Skeletal muscle tissue (tissue), 3 donors: ENCODE measurements at regions not wholly inside any gene's neighbourhood (a gene's known extent, or its start where the extent isn't known, plus 50 kb on each side); places are given as distances from the start of the nearest gene placed in this dataset.
"Not testable (repeated sequence)": the region's sequence is repeated elsewhere in the genome, so short reads cannot be mapped to it uniquely, and the experiment has no call there.

ENCODE experiments used
- H3K27ac ChIP-seq: one replicate; pipeline ENCODE4 v1.7.0; 2013; ENCODE audit warnings: mild to moderate bottlenecking, low read depth, low read length, inconsistent platforms
- H3K27me3 ChIP-seq, 3 donors: one replicate each; pipeline ENCODE4 v1.7.0; 2013; ENCODE audit warnings: low read length in 3 of 3; ENCODE audit not compliant: control insufficient read depth in 3 of 3, insufficient read depth in 3 of 3
- H3K36me3 ChIP-seq, 3 donors: one replicate each; pipeline ENCODE4 v1.7.0; 2013; ENCODE audit warnings: low read length in 3 of 3; ENCODE audit not compliant: control insufficient read depth in 3 of 3, insufficient read depth in 3 of 3
- H3K4me1 ChIP-seq, 3 donors: one replicate each; pipeline ENCODE4 v1.7.0; 2013; ENCODE audit warnings: low read length in 3 of 3, mild to moderate bottlenecking in 3 of 3; ENCODE audit not compliant: control insufficient read depth in 3 of 3, insufficient read depth in 3 of 3
- H3K4me3 ChIP-seq, 3 donors: one replicate each; pipeline ENCODE4 v1.7.0; 2013; ENCODE audit warnings: low read length in 3 of 3
- H3K9ac ChIP-seq, 3 donors: one replicate each; pipeline ENCODE4 v1.7.0; 2013; ENCODE audit warnings: low read length in 3 of 3, mild to moderate bottlenecking in 3 of 3, moderate library complexity in 2 of 3, low read depth in 1 of 3
- H3K9me3 ChIP-seq, 3 donors: one replicate each; pipeline ENCODE4 v1.7.0; 2013; ENCODE audit warnings: low read length in 3 of 3; ENCODE audit not compliant: control insufficient read depth in 3 of 3
- donor health status: Osteomylitis.

DNA sequence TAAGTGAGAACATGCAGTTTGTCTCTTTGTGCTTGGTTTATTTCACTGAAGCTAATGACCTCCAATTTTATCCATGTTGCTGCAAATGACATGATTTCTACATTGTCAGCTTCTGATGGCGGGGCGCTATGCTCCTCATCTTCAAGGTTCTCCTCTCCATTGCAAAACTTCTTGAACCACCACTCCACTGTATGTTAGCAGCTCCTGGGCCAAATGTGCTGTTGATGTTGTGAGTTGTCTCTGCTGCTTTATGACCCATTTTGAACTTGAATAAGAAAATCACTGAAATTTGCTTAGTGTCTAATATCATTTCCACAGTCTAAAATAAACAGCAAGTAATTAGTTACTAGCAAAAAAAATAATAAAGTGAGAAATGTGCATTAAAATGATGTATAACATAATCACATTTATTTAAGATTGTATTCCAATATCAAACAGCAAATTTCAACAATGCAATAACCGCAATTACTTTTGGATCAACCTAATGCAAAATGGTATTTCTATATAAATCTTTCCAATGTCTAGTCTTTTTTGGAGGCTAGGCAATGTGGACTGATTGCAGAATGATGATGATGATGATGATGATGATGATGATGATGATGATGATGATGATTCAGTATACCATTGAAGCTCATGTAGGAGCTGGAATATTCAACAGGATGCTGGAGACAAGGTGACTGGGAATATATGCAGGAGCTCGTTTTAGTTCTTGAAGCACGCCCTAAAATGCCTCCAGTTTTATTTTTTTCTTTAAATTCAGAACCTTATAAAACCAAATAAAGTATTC is 304.9 kb upstream of the KYNU start:
- no peaks in the 10 kb centered on the region for H3K36me3 ChIP-seq

DNA sequence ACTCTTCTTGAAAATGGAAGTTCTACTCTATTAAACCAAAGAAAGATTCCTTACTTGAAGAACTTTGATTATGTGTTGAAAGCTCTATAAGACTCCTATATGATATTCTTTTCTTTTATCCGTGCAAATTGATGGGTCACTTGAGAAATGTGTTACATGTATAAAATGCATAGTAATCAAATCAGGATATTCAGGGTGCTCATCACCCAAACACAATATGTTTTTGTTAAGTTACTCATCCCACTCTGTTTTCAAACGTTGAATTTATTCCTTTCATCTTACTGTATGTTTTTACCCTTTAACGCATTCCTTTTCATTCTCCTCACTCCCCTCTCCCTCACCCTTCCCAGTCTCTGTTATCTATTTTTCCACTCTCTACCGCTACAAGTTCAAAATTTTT is 305.5 kb upstream of the KYNU start:
- H3K9ac ChIP-seq: no peak overlapping the region
- no peak overlapping the region for H3K4me3 ChIP-seq
- no peaks in the 10 kb centered on the region for H3K36me3 ChIP-seq
- no peaks in the 10 kb centered on the region for H3K9me3 ChIP-seq
- no peaks in the 10 kb centered on the region for H3K27me3 ChIP-seq
- no peak overlapping the region for H3K27ac ChIP-seq
- H3K4me1 ChIP-seq: no peaks in the 10 kb centered on the region

More for the DNA sequence above, 304.9 kb upstream of the KYNU start:
- Histone ChIP-seq H3K4me1 (no peaks in the 10 kb centered on the region), H3K9ac (no peak overlapping the region), H3K27ac (no peak overlapping the region), H3K27me3 (no peaks in the 10 kb centered on the region), H3K4me3 (no peak overlapping the region), H3K9me3 (no peaks in the 10 kb centered on the region)

DNA sequence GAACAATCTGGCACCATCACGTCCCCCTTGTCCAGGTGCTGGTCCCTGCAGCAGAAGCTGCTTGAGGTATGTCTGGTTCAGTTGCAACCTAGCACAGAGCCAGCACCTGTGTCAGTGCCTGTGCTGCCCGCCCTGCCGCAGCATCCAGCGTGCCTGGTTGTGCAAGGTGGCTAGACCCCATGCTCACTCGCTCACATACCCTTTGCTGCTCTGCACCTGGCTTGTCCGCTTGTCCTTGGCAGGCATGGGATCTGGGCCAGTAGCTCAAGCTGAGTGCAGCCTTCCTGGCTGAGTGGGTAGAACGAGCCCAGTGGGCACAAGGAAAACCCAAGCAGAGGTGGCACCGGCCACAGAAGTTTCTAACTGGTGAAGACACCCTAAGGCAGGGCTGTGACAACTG is 314.6 kb upstream of the KYNU start:
- Histone ChIP-seq H3K27me3 (no peaks in the 10 kb centered on the region), H3K4me1 (no peaks in the 10 kb centered on the region), H3K36me3 (no peaks in the 10 kb centered on the region), H3K27ac (no peak overlapping the region), H3K9ac (no peak overlapping the region), H3K4me3 (no peak overlapping the region), H3K9me3 (peaks cover 0 to 2% (median 0%) of the 10 kb centered on the region in 3 donors)

DNA sequence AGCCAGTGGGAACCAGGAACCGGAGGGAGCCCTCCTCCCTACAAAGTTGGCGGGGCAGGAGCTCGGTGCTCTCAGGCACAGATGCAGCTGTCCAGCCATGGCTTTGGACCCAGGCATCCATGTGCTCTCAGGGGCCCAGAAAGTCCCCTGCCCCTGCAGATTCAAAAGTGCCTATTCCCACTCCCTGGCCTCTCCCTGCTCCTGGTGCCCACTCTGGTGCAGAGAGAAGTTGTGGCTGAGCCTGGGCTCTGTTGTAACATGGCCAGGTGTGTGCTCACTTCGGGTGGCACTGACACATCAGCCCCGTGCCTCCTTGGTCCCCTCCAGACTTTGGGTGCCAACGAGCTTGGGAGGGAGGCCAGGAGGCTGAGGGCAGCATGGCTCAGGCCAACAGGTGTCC is 315.8 kb upstream of the KYNU start:
- Histone ChIP-seq H3K27me3 (no peaks in the 10 kb centered on the region), H3K27ac (no peak overlapping the region), H3K9me3 (peaks cover 0 to 2% (median 0%) of the 10 kb centered on the region in 3 donors), H3K9ac (no peak overlapping the region), H3K36me3 (no peaks in the 10 kb centered on the region), H3K4me3 (no peak overlapping the region), H3K4me1 (no peaks in the 10 kb centered on the region)

DNA sequence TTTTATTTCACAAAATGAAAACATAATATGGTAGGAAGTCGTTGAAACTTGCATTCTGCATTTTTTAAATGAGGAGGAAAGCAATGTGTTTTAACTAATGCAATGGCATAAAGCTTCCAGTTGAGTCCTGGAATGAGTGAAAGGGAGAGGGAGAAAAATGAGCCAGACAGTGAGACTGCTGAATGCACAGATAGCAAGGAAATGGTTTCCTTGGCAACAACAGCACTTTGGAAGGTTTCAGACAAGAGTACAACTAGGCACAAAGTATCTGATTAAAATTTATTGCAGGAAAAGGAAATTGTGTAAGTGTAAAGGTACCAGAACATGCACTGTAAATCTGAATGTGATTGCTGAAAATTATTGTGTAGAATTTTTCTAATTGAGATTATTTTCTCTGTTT is 320.1 kb upstream of the KYNU start:
- no peaks in the 10 kb centered on the region for H3K4me1 ChIP-seq
- H3K4me3 ChIP-seq: no peak overlapping the region
- H3K27ac ChIP-seq: no peak overlapping the region
- no peak overlapping the region for H3K9ac ChIP-seq
- no peaks in the 10 kb centered on the region for H3K9me3 ChIP-seq
- H3K36me3 ChIP-seq: no peaks in the 10 kb centered on the region
- no peaks in the 10 kb centered on the region for H3K27me3 ChIP-seq

DNA sequence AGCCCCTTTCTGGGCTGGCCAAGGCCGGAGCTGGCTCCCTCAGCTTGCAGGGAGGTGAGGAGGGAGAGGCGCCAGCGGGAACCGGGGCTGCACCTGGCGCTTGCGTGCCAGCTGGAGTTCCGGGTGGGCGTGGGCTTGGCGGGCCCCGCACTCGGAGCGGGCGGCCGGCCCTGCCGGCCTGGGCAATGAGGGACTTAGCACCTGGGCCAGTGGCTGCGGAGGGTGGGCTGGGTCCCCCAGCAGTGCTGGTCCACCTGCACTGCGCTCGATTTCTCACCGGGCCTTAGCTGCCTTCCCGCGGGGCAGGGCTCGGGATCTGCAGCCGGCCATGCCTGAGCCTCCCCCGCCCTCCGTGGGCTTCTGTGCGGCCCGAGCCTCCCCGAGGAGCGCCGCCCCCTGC is 331.5 kb upstream of the KYNU start:
- H3K4me3 ChIP-seq, H3K27ac ChIP-seq, H3K9me3 ChIP-seq, H3K9ac ChIP-seq, H3K27me3 ChIP-seq, H3K4me1 ChIP-seq, H3K36me3 ChIP-seq: not testable (repeated sequence)

DNA sequence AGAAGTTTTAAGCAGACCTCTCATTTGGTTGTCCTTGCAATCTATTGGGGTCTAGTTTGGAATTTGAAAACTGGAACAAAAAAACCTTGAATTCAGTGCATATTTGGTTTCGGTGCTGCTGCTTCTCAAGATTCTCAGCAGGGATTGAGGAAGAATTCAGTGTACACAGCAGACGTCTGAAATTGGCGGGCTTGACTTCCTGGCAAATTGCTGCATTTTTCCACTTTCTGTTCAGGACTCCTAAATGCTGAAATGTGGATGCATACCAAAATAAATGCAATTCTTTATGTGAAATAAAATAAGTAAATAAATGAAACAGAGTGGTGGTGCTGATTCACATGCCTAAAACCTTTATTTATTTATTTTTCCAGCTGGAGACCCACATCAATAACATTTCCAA is 332.4 kb upstream of the KYNU start:
- H3K36me3 ChIP-seq: no peaks in the 10 kb centered on the region
- no peaks in the 10 kb centered on the region for H3K27me3 ChIP-seq
- no peak overlapping the region for H3K4me3 ChIP-seq
- H3K9ac ChIP-seq: no peak overlapping the region
- H3K27ac ChIP-seq: no peak overlapping the region
- H3K9me3 ChIP-seq: no peaks in the 10 kb centered on the region
- H3K4me1 ChIP-seq: no peaks in the 10 kb centered on the region

DNA sequence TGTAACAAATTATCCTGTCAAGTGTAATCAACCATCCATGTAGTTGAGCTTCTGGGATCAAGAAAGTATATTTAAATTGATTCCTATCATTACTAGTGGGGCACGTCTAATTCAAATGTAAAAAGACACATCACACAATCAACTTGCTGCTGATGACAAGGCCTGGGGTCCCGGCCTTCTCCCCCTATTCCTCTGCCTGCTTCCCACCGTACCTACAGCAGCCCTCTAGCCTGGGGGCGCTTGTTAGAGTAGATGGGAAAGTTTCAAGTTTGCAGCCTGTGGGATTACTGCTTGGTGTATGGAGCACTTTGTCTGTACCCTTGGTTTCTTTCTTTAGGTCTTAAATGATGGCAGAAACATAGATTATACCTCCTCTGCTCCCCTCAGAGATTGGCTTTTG is 333.3 kb upstream of the KYNU start:
- Histone ChIP-seq H3K9ac (no peak overlapping the region), H3K36me3 (no peaks in the 10 kb centered on the region), H3K27me3 (no peaks in the 10 kb centered on the region), H3K27ac (no peak overlapping the region), H3K9me3 (no peaks in the 10 kb centered on the region), H3K4me1 (no peaks in the 10 kb centered on the region), H3K4me3 (no peak overlapping the region)

DNA sequence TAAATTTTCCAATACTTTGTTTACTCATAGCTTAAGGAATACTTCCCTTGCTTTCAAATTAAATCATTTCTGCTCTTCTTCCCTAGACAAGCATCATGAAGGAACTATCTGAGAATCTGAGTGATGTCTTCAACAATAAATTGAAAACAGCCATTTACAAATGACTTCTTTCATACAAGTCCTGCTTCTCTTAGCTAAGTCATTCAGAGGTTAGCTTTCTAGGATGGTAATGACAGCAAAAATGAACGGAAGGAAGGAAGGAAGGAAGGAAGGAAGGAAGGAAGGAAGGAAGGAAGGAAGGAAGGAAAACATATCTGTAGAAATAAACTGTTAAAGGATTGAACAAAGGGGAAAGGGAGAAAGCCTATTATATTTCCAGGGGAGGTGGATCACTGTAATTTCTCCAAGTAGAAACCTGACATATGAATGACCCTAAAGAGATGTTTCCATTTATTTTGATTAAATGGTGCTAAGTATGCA is 335.0 kb upstream of the KYNU start:
- Histone ChIP-seq H3K4me1 (no peaks in the 10 kb centered on the region), H3K27me3 (no peaks in the 10 kb centered on the region), H3K27ac (no peak overlapping the region), H3K9me3 (no peaks in the 10 kb centered on the region), H3K9ac (no peak overlapping the region), H3K4me3 (no peak overlapping the region), H3K36me3 (no peaks in the 10 kb centered on the region)

DNA sequence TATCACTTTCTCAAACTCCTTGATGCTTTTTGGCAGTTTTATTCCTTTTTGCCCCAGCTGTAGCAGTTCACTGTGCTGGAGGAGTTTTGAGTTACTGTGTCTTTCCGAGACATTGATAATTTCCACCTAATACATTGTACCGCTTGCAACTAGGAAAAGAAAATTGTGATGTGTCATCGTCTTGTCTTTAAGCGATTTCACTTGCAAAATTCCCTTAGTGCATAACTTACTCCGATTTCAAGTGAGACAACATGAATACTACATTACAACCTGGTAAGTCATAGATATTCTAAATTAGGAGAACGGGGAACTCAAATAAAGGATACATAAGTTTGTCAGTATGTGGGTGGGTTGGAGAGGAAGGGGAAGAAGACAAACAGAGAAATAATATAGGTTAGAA is 340.5 kb upstream of the KYNU start:
- Histone ChIP-seq H3K36me3 (no peaks in the 10 kb centered on the region), H3K9ac (no peak overlapping the region), H3K27me3 (no peaks in the 10 kb centered on the region), H3K9me3 (no peaks in the 10 kb centered on the region), H3K4me3 (no peak overlapping the region), H3K4me1 (no peaks in the 10 kb centered on the region), H3K27ac (no peak overlapping the region)
